K562 (cell line): ENCODE measurements at regions not wholly inside any gene's neighbourhood (a gene's known extent, or its start where the extent isn't known, plus 50 kb on each side); places are given as distances from the start of the nearest gene placed in this dataset.

Experiments
- ATAC-seq: fragments of 200-7000 bp; cut with Tn5 transposase; 3 replicates; pipeline ENCODE4 v1.9.1; 2020; ENCODE audit warnings: moderate library complexity
- BruUV-seq: library from RNA; stranded (reverse); fragments of 400-500 nt; replicated peaks from 2 replicates; lab custom pipeline; 2021; lab: Mats Ljungman, UMichigan
- CTCF ChIA-PET: fragments of 300-600 bp; formaldehyde crosslinking; extraction: SDS; loops from one replicate; lab custom pipeline; 2021; ENCODE audit warnings: low intra/inter-chr PET ratio; lab: Yijun Ruan, JAX
- POLR2A ChIA-PET: fragments of 300-600, 350-650 bp; sonication (Branson Sonifier 250); formaldehyde crosslinking; extraction: SDS; loops from one replicate; lab custom pipeline; 2021; ENCODE audit warnings: antibody characterized with exemption, inconsistent platforms; lab: Yijun Ruan, JAX
- DNase-seq, 4 experiments: peaks; one replicate each; pipeline versions ENCODE4 v3.0.0 to v3.0.0-alpha.2; 2011 to 2018; ENCODE audit warnings: low spot score in 3 of 4, mixed read lengths in 3 of 4; ENCODE audit errors: extremely low read depth in 1 of 4
- FAIRE-seq: peaks from 2 replicates; lab custom pipeline; 2011; peaks lifted over from hg19 to GRCh38; lab: Jason Lieb, UNC
- H2AFZ ChIP-seq: 2 replicates; pipeline ENCODE4 v1.6.0; 2011; ENCODE audit warnings: low read depth, low read length, control low read depth, inconsistent platforms
- H3K27ac ChIP-seq: fragments of 200-600 bp; 3 replicates; pipeline ENCODE4 v1.8.0; 2011; ENCODE audit warnings: low read depth, mild to moderate bottlenecking, control low read depth, inconsistent platforms, low read length, moderate library complexity, mixed read lengths; ENCODE audit errors: extremely low read depth
- H3K27me3 ChIP-seq, 2 experiments: fragments of 300-600 bp in 1 of 2; 2 replicates in 1 of 2; 3 replicates in 1 of 2; pipeline versions ENCODE4 v1.6.0 to v1.8.0; 2011; ENCODE audit warnings: inconsistent platforms in 2 of 2, low read length in 2 of 2, mild to moderate bottlenecking in 1 of 2, mixed read lengths in 1 of 2, moderate library complexity in 1 of 2; ENCODE audit not compliant: control insufficient read depth in 2 of 2, insufficient read depth in 2 of 2
- H3K36me3 ChIP-seq: fragments of 300-600 bp; 3 replicates; pipeline ENCODE4 v1.8.0; 2011; ENCODE audit warnings: mild to moderate bottlenecking, low read length, inconsistent platforms; ENCODE audit not compliant: control insufficient read depth, insufficient read depth
- H3K4me1 ChIP-seq, 2 experiments: fragments of 200-600 bp in 1 of 2; replicated peaks in 1 of 2; 2 replicates in 1 of 2; 3 replicates in 1 of 2; pipeline versions ENCODE4 v1.5.1 to v1.8.0; 2011; ENCODE audit warnings: inconsistent platforms in 2 of 2, low read length in 2 of 2, mild to moderate bottlenecking in 1 of 2, mixed read lengths in 1 of 2, moderate library complexity in 1 of 2; ENCODE audit not compliant: control insufficient read depth in 2 of 2, insufficient read depth in 2 of 2
- H3K4me2 ChIP-seq: 2 replicates; pipeline ENCODE4 v1.6.1; 2011; ENCODE audit warnings: low read length, control low read depth, inconsistent platforms, mixed read lengths; ENCODE audit not compliant: insufficient read depth
- H3K4me3 ChIP-seq: fragments of 200-600 bp; sonication (generic), shearing (Covaris generic); 2 replicates; pipeline ENCODE4 v1.5.1; 2016; ENCODE audit warnings: control low read depth, inconsistent platforms
- H3K79me2 ChIP-seq: fragments of 200-600 bp; 3 replicates; pipeline ENCODE4 v1.8.0; 2011; ENCODE audit warnings: low read length, inconsistent platforms; ENCODE audit not compliant: control insufficient read depth, insufficient read depth
- H3K9ac ChIP-seq, 2 experiments: 2 replicates each; pipeline versions ENCODE4 v1.6.0 to v1.6.1; 2011; ENCODE audit warnings: low read depth in 2 of 2, low read length in 2 of 2, control low read depth in 1 of 2, inconsistent platforms in 1 of 2, mild to moderate bottlenecking in 1 of 2, mixed read lengths in 1 of 2; ENCODE audit not compliant: insufficient read depth in 1 of 2
- H3K9me1 ChIP-seq: one replicate; pipeline ENCODE4 v1.6.0; 2011; ENCODE audit warnings: inconsistent platforms, mild to moderate bottlenecking, low read length, moderate library complexity; ENCODE audit not compliant: control insufficient read depth, insufficient read depth
- H3K9me3 ChIP-seq: replicated peaks from 2 replicates; pipeline ENCODE4 v1.5.1; 2011; ENCODE audit warnings: low read depth, low read length, inconsistent platforms; ENCODE audit not compliant: control insufficient read depth, insufficient read depth
- H4K20me1 ChIP-seq: replicated peaks from 2 replicates; pipeline ENCODE4 v1.6.1; 2011; ENCODE audit warnings: low read length, inconsistent platforms, mixed read lengths; ENCODE audit not compliant: control insufficient read depth, insufficient read depth
- CEBPG ChIP-seq, 3 experiments: fragments of 200-800 bp in 1 of 3; sonication (Bioruptor generic) in 1 of 3; sonication (generic) in 1 of 3; formaldehyde crosslinking in 1 of 3; IDR thresholded peaks in 2 of 3; conservative IDR thresholded peaks in 1 of 3; 2 replicates each; pipeline versions ENCODE4 v1.6.1 to v1.8.0; 2016 to 2022; ENCODE audit warnings: missing compliant biosample characterization in 2 of 3, missing genetic modification characterization in 2 of 3, mild to moderate bottlenecking in 1 of 3, missing genetic modification reagents in 1 of 3
- KDM5B ChIP-seq: fragments of 200-600 bp; sonication (generic); IDR thresholded peaks from 2 replicates; pipeline ENCODE4 v1.6.1; 2012; ENCODE audit warnings: low read depth, mild to moderate bottlenecking, moderate library complexity, low read length, control low read depth, inconsistent platforms; ENCODE audit not compliant: insufficient replicate concordance
- MAFF ChIP-seq: IDR thresholded peaks from 2 replicates; pipeline ENCODE4 v1.6.1; 2012; ENCODE audit warnings: low read length, improper control_type of control experiment
- MCM7 ChIP-seq, 2 experiments: fragments of 450-650 bp; IDR thresholded peaks; 2 replicates each; pipeline ENCODE4 v1.6.1; 2016 to 2018
- PCBP1 ChIP-seq: fragments of 200-400 bp; formaldehyde crosslinking; IDR thresholded peaks from 2 replicates; pipeline ENCODE4 v1.6.1; 2018; ENCODE audit warnings: mild to moderate bottlenecking, low read depth, low read length; ENCODE audit not compliant: poor library complexity, severe bottlenecking
- POLR2H ChIP-seq: IDR thresholded peaks from 2 replicates; pipeline ENCODE4 v1.6.1; 2016; ENCODE audit warnings: missing genetic modification characterization, low read depth, mild to moderate bottlenecking, control low read depth, missing compliant biosample characterization, moderate library complexity
- PRPF4 ChIP-seq: fragments of 200-400 bp; formaldehyde crosslinking; IDR thresholded peaks from one replicate; pipeline ENCODE4 v1.6.1; 2017; ENCODE audit warnings: low read length, low read depth, mild to moderate bottlenecking; ENCODE audit not compliant: insufficient read depth, poor library complexity, severe bottlenecking
- TAF1 ChIP-seq: IDR thresholded peaks from 2 replicates; pipeline ENCODE4 v1.6.1; 2011; ENCODE audit warnings: mild to moderate bottlenecking, low read length, moderate library complexity; ENCODE audit not compliant: insufficient read depth, control insufficient read depth, severe bottlenecking; ENCODE audit errors: extremely low read depth
- YY1 ChIP-seq, 3 experiments: IDR thresholded peaks; 2 replicates each; pipeline ENCODE4 v1.6.1; 2011; ENCODE audit warnings: low read length in 2 of 3, mild to moderate bottlenecking in 2 of 3, moderate library complexity in 2 of 3, borderline replicate concordance in 1 of 3, control low read depth in 1 of 3, low read depth in 1 of 3; ENCODE audit not compliant: insufficient read depth in 3 of 3, insufficient replicate concordance in 2 of 3, control insufficient read depth in 1 of 3, insufficient read length in 1 of 3; ENCODE audit errors: extremely low read depth in 1 of 3
- ZKSCAN3 ChIP-seq: fragments of 250-450 bp; sonication (Bioruptor Pico); IDR thresholded peaks from 2 replicates; pipeline ENCODE4 v1.4.0; 2020
- ZNF212 ChIP-seq: fragments of 450-650 bp; formaldehyde crosslinking; IDR thresholded peaks from 2 replicates; pipeline ENCODE4 v1.4.0; 2020; ENCODE audit warnings: mild to moderate bottlenecking
- ZNF764 ChIP-seq: fragments of 250-450 bp; sonication (Bioruptor Pico); IDR thresholded peaks from 2 replicates; pipeline ENCODE4 v1.4.0; 2020; ENCODE audit warnings: low read depth, mild to moderate bottlenecking, moderate library complexity
- WGBS: fragments of 100-300 bp; shearing (Covaris generic); methylation state at CpG from one replicate; pipeline ENCODE4 v1.1.6; 2016; ENCODE audit warnings: low coverage, mixed read lengths; ENCODE audit not compliant: insufficient coverage; ENCODE audit errors: missing lambda C conversion rate; 5-methylcytosine and 5-hydroxymethylcytosine counted together
- in situ Hi-C: fragments of 300-500 bp; cut with MboI; formaldehyde crosslinking; loops from 4 replicates; pipeline ENCODE4 v1.15.0; 2018; ENCODE audit warnings: inconsistent platforms, mixed read lengths
- intact Hi-C: fragments of 100-400 bp; cut with micrococcal nuclease; formaldehyde crosslinking; loops from 2 replicates; pipeline ENCODE4 v1.14.2; 2022
- TF ChIP-seq, protein P1 (sequence below): fragments of 450-650 bp; formaldehyde crosslinking; IDR thresholded peaks from 2 replicates; pipeline ENCODE4 v1.4.0; 2020; ENCODE audit warnings: mild to moderate bottlenecking
- TF ChIP-seq, protein P2 (sequence below): fragments of 200-800 bp; sonication (Bioruptor generic); IDR thresholded peaks from 2 replicates; pipeline ENCODE4 v1.6.1; 2017; ENCODE audit warnings: missing genetic modification characterization, missing compliant biosample characterization
- TF ChIP-seq, protein P3 (sequence below): fragments of 250-450 bp; sonication (Bioruptor Pico); IDR thresholded peaks from 2 replicates; pipeline ENCODE4 v1.5.0; 2021; ENCODE audit warnings: mild to moderate bottlenecking, borderline replicate concordance

DNA sequence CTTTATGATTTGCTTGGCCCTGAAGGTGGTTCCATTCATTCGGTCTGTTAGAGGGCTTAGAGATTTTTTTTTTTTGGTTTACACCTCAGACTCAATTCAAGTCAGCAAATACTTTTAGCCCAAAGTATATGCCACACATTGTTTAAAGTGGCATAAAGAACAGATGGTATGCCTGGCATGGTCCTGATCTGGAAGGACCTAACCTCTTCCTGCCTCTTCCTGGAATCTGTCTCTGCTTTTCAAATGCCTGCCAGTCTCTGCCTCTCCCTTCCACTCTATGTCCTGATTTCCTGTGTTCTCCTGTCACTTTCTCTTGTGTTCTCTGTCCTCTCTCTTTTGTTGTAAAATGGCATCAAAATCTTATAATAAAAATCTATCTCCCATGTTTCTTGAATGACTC is 158.0 kb downstream of the ANKRD30B start (continued):
- no peak for TF ChIP-seq TAF1

DNA sequence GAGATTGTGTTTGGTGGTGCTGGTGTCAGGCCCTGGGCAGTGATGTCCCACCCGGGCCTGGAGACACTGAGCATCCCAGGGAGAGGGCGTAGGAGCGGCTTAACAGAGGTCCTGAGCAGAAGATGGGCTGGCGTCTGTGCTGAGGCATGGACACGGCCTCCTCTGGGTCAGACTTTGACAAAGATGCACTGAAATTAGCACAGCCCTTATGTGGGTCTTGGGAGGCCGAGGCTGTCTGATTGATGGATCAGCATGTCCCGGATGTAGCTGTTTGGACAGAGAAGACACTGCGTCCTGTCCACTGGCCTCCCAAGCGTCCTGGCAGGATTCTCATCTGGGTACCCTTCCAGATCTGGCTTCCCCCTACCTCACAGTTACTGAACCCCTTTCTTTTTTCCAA is 159.4 kb downstream of the ANKRD30B start:
- in situ Hi-C loops = no loop called here
- no peak overlapping the region for H3K4me2 ChIP-seq
- DNase-seq (no peak), ATAC-seq (no peak), FAIRE-seq (no peak)
- no peak overlapping the region for H3K9ac ChIP-seq
- H2AFZ ChIP-seq = no peak overlapping the region
- H4K20me1 ChIP-seq = no peaks in the 10 kb centered on the region
- BruUV-seq = no TSS peak
- ChIA-PET CTCF (no interaction called here), POLR2A (no interaction called here)
- intact Hi-C loops = no loop called here
- H3K79me2 ChIP-seq = no peaks in the 10 kb centered on the region
- 0% methylated on average over 9 of the region's 9 CpGs for WGBS
- no peak overlapping the region for H3K4me3 ChIP-seq
- no peaks in the 10 kb centered on the region for H3K4me1 ChIP-seq
- H3K36me3 ChIP-seq = no peaks in the 10 kb centered on the region
- no peaks in the 10 kb centered on the region for H3K9me1 ChIP-seq
- no peaks in the 10 kb centered on the region for H3K9me3 ChIP-seq
- H3K27ac ChIP-seq = no peak overlapping the region
- no peaks in the 10 kb centered on the region for H3K27me3 ChIP-seq
- TF ChIP-seq MAFF (no peak), YY1 (IDR thresholded peaks at IDR 0.05; ENCODE audit: borderline replicate concordance in 1 of 3, control insufficient read depth in 1 of 3, extremely low read depth in 1 of 3, insufficient read depth in 3 of 3, insufficient read length in 1 of 3, insufficient replicate concordance in 2 of 3, low read depth in 1 of 3, low read length in 2 of 3) (no peak), PCBP1 (no peak), POLR2H (tag) (no peak), ZNF764 (CRISPR knock-in tag) (no peak), KDM5B (no peak), CEBPG (CRISPR knock-in tag; IDR thresholded peaks at IDR 0.05) (no peak), CEBPG (tag; conservative IDR thresholded peaks at IDR 0.05 in 1 of 2, IDR thresholded peaks at IDR 0.05 in 1 of 2) (no peak), MCM7 (IDR thresholded peaks at IDR 0.05) (no peak), ZNF212 (CRISPR knock-in tag) (no peak), ZKSCAN3 (no peak), PRPF4 (no peak)
- TF ChIP-seq, protein P1, sequence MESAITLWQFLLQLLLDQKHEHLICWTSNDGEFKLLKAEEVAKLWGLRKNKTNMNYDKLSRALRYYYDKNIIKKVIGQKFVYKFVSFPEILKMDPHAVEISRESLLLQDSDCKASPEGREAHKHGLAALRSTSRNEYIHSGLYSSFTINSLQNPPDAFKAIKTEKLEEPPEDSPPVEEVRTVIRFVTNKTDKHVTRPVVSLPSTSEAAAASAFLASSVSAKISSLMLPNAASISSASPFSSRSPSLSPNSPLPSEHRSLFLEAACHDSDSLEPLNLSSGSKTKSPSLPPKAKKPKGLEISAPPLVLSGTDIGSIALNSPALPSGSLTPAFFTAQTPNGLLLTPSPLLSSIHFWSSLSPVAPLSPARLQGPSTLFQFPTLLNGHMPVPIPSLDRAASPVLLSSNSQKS (CRISPR knock-in tag) = no peak
- TF ChIP-seq, protein P2, sequence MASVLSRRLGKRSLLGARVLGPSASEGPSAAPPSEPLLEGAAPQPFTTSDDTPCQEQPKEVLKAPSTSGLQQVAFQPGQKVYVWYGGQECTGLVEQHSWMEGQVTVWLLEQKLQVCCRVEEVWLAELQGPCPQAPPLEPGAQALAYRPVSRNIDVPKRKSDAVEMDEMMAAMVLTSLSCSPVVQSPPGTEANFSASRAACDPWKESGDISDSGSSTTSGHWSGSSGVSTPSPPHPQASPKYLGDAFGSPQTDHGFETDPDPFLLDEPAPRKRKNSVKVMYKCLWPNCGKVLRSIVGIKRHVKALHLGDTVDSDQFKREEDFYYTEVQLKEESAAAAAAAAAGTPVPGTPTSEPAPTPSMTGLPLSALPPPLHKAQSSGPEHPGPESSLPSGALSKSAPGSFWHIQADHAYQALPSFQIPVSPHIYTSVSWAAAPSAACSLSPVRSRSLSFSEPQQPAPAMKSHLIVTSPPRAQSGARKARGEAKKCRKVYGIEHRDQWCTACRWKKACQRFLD (CRISPR knock-in tag) = no peak
- TF ChIP-seq, protein P3, sequence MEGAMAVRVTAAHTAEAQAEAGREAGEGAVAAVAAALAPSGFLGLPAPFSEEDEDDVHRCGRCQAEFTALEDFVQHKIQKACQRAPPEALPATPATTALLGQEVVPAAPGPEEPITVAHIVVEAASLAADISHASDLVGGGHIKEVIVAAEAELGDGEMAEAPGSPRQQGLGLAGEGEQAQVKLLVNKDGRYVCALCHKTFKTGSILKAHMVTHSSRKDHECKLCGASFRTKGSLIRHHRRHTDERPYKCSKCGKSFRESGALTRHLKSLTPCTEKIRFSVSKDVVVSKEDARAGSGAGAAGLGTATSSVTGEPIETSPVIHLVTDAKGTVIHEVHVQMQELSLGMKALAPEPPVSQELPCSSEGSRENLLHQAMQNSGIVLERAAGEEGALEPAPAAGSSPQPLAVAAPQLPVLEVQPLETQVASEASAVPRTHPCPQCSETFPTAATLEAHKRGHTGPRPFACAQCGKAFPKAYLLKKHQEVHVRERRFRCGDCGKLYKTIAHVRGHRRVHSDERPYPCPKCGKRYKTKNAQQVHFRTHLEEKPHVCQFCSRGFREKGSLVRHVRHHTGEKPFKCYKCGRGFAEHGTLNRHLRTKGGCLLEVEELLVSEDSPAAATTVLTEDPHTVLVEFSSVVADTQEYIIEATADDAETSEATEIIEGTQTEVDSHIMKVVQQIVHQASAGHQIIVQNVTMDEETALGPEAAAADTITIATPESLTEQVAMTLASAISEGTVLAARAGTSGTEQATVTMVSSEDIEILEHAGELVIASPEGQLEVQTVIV (CRISPR knock-in tag) = no peak
